ENCODE measurements at regions not wholly inside any gene's neighbourhood (a gene's known extent, or its start where the extent isn't known, plus 50 kb on each side); places are given as distances from the start of the nearest gene placed in this dataset.
"Not testable (repeated sequence)": the region's sequence is repeated elsewhere in the genome, so short reads cannot be mapped to it uniquely, and the experiment has no call there.

DNA sequence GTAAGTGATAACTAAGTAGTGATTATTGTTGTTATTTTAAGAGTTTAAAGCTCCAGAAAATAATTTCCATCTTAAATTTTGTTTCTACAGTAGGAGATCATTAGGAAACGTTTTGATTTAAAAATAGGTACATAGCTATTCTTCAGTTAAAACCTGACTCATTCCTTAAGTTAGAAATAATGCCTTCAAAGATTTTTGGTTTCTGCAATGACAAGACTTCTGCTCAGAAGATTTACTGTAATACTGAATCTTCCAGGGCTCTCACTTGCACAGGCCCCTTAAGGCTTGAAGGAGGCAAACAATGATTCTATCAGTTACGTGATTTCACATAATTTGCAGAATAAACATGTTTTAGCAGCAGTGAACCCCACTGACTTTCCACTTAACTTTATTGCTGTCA lies 333.7 kb downstream of the RAD51AP2 start:
- no peak for DNase-seq

DNA sequence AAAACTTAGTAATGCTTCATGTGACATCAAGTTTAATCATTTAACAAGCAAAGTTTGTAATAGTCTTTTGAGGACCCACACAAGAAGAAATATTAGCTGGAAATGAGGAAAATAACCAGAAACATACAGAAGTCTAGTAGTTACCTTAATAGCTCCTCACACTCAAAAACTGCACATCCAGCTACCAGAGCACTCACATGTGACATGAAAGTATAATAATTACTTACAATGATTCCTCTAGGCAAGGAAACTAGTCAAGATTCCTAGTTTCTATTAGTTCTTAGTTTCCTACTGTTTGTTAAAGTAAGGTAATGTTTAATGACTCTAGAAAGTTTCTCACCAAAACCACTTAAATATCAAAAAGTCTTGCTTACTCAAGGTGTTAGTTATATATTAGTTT lies 335.8 kb downstream of the RAD51AP2 start:
- DNase-seq: no peak

DNA sequence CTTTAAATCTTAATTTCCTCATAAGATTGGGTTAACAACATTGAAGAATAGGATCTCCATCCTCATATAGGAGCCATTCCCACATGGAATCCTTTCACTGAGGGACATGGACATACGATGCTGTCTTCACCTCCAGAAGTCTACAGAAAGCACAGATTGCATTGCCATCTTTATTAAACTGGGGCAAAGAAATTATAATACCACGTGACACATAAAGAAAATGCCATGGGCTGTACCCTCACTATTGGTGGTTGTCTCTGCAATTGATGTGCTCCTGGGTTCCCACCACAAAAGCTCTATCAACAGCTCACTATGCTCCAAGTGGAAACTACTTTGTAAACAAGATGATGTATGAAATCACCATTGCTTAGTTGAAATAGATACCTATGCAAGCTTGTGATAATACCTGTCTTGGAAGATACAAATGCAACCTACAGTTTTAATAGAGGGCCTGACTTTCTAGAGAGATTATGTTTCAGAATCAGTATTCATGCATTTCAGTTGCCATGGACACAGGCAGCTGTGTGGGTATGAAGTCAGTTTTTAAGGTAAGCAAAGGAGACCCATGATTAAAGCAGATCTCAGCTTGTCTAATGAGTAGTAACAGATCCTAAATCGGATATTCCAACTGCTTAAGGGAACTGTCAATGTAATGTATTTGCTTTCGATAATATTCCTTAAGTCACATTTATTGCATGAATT lies 337.0 kb downstream of the RAD51AP2 start:
- no peak for DNase-seq

DNA sequence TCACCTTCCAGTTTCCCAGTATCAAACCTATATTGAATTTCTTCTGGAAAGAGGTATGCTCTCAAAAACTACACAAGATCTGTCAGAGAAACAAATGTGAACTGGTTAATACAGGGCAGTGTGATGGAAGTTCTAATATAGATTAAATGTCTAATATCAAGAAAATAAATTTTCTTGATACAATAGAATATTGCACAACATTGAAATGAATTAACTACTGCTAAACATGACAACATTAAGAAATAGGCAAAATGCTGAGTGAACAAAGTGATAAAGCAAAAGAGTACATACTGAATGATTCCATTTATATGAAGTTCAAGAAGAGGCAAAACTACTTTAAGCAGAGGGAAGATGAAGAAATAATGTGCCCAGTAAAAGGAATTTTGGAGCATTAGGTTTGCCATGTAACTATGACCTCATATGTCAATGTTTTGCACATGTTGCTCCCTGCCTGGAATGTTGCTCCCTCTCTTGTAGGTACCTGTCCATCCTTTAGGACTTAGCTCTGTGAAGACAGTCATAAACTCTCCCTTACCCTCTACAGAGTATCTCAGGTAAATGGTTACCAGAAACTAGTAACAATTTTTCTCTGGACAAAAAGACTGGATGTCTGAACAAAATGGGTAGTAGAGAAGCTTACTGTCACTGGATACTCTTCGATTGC lies 339.0 kb downstream of the RAD51AP2 start:
- no peak for DNase-seq

DNA sequence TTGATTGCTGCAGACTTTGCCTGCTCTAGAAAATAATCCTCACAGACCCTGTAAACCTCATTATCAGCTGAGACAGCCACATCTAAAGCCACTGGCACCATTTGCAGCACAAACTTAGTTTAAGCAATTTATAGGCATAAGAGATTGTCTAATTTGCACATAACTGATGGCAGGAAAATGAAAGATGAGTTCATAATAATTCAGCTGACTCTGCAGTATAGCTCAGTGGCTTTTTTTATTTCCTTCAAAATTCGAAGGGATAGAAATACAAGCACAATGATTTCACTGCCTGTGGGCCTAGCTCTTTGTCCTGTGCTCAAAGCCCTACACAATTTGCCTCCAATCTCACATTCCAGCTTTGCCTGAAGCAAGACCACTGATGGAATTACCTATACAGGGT lies 341.2 kb downstream of the RAD51AP2 start:
- DNase-seq: no peak

DNA sequence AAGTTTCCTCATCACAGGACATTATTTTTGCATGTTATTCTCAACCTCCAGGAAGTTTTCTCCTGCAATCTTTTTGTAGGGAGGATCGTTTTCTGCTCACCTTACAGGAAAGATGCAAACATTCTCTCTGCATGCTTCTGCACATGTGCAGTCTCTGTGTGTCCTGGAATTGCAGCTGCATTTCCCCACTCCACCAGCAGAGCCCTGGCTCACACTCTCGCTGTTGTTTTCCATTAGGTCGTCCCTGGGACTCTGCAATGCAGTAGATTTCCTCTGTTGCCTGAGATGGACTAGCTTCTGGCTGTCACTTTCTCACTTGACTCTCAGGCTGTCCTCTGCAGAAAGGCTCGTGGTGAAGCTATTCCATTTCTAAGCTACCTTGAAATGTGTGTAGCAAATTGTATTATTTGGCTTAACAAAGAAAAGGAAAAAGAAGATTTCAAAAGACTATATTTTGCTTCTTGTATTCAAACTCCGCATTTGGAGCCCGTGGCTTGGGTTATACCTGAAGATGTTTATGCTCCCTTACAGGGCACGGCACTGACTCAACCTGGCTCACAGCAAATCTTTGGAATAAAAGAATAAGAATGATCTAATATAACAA lies 346.7 kb downstream of the RAD51AP2 start:
- DNase-seq: no peak

DNA sequence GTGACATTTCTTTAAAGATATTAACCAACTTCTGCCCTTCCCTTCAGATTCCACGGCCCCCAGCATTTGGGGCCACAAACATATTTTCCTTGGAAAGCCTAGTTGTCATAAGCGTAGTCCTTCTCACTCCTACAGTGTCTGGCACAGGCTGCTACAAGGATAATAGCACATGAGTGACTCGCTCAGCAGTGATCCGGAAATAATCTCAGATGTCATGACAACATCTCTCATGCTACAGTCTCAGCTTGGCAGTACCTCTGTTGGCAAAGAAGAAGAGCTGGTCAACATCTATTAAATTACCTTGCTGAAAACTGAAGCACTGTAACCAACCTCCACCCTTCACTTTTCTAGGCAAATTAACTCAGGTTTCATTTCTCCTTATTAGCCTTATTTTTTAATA lies 351.7 kb downstream of the RAD51AP2 start:
- no peak for DNase-seq

DNA sequence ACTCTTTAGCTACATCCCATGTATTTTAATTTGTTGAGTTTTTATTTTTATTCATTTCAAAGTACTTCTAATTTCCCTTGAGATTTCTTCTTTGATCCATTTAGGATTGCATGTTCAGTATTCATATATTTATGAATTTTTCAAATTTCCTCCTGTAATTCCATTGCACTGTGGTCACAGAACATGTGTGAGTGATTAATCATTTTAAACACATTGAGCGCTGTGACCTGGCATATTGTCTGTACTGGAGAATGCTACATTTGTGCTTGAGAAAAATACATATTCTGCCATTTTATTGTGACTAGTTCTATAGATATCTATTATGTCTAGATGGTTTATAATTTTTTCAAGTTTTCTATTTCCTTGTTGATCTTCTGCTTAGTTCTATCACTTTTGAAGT lies 353.7 kb downstream of the RAD51AP2 start:
- DNase-seq: no peak

DNA sequence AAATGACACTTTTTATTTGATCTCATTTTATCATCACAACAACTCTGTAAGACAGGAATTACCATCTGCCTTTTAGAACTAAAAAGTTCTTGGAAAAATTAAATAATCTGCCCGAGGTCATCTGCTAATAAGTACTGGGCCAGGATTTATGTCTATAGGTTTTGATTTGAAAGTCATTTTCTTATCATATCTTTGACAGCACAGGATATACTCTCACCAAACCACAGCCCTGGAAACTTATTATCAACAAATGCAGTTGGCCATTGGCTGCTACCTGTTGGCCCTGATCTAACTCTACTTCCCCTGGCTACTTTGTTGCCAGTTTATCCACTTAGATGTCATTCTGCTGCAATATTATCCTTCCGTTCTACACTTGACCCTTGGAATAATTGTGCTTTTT lies 354.6 kb downstream of the RAD51AP2 start:
- no peak for DNase-seq

DNA sequence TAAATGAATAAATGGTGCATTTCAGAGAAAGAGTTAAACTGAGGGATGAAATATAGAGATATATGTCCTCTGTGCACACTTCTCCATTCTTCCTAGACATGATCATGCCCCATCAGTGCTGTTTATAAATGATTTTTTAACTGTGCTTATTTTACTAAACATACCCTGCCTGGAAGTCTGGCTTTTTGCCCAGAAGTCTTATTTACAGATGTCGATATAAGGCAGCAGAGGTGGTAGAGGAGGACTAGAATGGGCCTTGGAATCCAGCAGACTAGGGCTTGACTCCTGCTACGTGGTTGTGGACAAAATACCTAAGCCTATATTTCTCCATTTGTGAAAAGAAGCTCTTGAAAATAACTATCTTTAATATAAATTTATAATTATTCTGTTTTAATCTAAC lies 355.5 kb downstream of the RAD51AP2 start:
- DNase-seq: no peak

DNA sequence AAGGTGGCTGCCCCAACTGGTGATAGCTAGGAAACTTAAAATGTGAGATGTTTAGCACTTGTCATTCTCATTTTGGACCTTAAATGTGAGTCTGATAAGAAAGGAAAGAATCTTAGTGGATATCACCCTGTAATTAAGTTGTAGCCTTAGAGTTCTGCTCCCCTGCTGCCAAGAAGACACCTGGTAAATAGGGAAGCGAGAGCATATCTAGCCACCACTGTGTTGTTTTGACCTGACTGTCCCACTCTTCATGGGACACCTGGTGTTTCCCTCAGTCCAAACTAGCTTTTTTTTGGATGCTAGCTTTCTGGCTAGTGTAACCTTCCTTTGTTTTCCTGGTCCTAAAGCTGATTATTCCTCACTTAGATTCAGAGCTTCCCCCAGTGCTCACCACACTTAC lies 357.6 kb downstream of the RAD51AP2 start:
- DNase-seq: no peak

DNA sequence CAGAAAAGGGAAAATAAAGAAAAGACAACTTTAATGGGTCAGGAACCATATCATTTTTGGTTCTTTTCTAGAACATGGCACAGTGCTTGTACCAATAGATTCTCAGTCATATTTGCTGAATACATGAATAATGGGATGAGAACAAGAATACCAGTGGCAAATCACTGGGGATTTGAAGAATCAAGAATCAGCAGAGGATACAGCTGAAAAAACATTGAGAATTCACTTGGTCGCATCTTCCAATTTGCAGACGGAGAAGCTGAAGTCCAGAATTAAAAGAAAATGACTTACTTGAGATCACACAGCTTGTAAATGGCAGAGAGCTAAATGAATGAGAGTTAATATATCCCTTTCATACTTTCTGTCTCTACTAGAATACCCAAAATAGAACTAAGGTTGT lies 362.2 kb downstream of the RAD51AP2 start:
- no peak for DNase-seq

DNA sequence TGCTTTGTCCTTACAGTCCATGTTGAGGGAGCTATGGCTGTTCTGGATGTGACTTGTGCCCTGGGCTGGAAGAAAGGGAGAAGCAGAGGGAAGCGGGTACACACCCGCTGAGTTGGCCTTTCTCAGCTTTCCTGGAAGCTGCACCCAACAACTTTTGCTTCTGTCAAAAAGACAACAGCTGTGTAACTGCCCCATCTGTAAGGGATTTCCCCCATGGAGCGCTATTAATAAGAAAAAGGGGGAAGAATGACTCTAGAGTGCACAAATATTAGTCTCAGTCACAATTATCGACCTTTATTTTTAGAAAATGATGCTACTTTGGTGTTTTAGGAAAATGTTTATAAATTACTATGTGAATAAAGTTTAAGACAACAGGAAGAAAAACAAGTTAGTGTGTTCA lies 368.3 kb downstream of the RAD51AP2 start:
- no peak for DNase-seq

DNA sequence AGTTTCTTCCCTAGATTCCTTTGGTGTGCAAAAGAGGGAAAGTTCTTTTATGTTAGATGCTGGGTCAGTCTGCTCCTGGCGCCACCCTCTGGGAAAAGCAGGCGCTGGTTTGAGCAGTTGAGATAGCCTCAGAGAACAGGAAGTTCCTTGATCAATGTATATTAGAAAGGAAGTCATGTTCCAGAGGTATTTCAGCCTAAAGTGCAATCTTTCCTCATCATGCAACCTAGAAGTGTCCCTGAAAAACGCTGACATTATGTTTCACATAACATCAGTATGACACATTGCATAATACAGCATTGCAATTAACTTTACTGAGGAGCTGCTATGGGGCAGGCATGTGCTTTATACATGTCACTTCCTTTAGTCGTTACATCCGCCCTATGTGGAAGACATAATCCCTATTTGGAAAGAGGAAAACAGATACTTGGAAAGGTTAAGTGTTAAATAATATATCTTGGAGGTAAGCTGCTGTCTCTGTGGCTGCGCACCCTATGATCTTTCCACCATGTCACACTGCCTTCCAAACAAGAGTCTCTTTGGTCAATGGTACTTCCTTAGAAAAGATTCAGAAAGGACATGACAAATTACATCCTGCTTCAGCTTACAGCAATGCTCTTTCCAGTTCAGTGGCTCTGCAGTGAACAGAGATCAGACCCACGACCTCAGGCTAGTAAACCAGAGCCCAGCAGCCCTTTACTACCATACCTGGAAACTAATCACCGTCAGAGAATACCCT lies 369.7 kb downstream of the RAD51AP2 start:
- DNase-seq: no peak

DNA sequence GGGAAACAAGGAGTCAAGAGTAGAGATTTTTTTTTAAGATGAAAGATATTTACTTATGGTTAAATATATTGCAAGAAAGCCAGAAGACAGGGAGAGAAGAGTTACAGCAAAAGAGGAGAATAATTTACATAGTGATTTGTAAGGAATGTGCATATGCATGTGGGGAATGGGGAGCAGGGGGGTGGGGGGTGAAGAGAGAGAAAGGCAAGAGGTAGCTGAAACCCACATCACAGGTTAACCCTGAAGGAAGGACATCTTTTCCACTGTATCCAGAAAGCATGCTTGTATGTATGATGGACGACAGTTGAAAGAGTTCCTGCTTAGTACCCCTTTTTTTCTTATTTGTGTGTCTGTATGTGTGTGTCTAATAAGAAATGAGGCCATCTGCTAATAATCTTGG lies 371.9 kb downstream of the RAD51AP2 start:
- DNase-seq: no peak

DNA sequence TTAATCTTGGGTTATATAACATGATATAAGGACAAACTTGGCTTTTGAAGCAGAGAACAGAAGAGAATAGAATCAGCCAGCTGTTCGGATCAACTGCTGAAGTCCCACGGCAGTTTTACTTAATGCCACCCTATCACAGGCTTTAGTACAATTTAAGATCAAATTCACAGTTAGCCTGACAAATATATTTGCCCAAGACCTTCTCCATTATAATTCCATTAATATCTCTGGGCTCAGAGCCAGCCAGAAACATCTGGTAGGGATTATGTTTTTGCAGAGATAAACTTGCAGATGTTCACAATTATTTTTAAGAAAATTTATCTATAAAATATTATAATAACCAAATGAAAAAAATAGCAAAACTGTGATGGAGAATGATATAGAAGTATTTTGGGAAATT lies 381.4 kb downstream of the RAD51AP2 start:
- DNase-seq: no peak

DNA sequence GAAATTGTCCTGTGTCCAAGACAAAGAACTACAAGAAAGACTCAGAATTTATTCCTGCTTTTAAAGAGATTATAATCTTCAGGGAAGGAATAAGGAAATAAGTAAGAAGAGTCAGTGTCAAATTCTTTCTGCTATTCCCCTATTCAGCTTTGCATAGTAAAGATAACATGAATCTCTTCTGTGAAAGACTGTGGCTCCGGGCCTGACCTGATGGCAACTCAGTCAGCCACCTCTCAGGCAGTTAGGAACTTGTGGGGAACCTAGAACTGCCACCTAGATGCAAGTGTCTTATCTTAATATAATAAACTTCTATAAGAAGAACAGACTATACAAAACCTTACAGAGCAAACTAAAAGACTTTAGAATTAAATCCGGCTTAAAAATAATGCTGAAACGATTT lies 382.0 kb downstream of the RAD51AP2 start:
- no peak for DNase-seq

DNA sequence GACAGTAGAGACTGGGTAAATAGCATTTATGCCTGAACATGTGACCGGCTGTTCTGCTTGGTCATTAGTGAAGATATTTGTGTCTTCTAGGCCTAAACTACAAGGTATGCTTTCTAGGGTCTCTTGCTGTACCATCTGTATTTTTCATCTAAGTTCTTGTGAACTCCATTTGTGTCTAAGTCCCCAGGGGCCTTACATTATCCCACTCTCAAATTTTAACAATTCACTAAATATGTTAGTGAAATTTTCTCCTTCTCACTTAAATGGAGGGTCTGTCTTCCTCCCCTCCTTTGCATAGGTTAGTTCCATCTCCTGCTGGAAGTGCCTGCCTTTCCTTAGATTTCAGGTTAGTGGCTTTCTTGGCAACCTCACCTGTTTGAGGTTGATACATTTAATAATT lies 382.6 kb downstream of the RAD51AP2 start:
- DNase-seq: no peak

DNA sequence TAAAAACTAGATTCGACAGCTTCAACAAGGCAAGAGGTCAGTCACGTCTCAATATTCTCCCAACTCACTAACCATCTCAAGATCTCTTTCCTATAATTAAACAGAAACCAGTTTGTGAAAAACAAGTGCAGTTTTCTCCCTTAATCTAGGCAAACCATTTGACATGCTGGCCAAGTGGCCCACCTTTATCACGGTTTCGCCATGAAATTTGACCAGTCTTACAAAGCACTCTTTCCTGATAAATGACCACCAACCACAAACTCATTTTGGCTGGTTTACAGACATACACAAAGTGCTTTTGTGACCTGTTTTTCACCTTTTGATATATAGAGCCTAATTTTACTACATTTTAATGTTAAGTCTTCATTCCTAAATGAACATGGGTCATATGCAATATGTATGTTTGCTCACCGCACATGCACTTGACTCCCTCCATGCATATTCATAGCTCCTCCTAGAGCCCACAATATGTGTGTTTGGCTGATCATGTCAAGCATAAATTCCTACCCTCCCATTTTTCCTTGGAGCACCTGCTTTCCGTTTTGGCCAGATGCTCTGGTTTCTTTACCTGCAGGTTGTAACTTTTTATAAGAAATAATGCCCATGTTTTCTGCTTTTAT lies 385.1 kb downstream of the RAD51AP2 start:
- DNase-seq: no peak

DNA sequence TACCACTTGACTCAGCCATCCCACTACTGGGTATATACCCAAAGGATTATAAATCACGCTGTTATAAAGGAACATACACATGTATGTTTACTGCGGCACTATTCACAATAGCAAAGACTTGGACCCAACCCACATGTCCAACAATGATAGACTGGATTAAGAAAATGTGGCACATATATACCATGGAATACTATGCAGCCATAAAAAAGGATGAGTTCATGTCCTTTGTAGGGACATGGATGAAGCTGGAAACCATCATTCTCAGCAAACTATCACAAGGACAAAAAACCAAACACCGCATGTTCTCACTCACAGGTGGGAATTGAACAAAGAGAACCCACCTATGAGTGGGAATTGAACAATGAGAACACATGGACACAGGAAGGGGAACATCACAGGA lies 387.6 kb downstream of the RAD51AP2 start:
- DNase-seq: not testable (repeated sequence)

DNA sequence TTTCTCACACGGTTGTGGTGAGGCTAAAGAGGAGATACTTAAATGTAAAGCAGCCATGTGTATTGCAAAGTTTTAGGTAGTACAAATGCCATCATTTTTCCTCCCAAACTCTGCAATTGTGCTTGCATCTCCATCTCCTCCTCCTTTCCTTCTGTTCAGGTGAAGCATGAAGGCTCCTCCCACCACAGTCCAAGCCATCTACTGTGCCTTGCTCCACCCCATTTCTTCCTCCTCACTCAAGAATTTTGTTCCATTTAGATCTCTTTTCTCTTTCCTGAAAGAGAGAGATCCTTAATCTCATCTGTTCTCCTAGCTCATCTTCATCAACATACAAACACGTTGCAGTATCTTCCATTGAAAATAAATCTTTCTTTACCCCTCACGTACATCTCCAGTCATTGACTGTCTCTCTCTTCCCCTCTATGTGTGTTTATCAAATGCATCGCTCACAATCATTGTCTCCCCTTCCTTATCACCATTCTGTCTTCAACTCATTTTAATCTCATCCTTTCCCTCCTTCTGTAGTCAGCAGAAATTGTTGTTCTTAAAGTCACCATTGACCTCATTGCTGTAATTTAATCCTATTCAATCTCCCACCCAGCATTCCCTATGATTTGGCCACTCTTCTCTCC lies 392.1 kb downstream of the RAD51AP2 start:
- no peak for DNase-seq

DNA sequence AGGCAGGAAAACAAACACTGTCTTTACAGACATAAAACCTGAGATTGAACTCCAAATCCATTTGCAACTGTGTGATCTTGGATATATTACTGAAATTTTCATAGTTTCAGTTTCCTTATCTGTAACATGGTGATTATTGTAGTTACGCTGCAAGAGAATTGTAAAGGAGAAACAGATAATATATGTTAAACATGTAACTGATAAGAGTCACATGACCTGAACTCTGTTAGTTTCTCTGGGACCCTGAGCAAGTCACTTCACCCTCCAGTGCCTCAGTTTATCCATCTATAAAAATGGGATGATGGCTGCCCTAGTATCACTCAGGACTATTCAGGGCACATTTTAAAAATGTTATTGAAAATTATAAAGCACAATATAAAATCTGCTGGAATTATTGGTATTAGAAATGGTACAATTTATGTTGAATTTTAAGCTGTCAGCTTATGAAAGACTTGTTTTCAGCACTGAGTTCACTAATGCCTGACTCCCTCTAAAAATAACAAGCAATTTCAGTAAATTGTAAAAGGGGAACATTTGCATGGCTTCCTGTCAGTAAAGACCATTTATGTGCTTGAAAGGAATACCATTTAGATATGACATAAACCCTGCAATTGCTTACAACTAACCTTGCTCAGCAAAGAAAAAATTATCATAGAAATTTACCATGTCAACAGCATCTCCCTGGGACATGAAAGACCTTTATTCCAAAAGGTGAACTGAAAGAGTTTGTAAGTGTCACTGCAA lies 393.5 kb downstream of the RAD51AP2 start:
- DNase-seq: no peak
